H1 (cell line): ENCODE measurements at regions not wholly inside any gene's neighbourhood (a gene's known extent, or its start where the extent isn't known, plus 50 kb on each side); places are given as distances from the start of the nearest gene placed in this dataset.

ENCODE experiments used
- CTCF ChIA-PET: fragments of 300-600 bp; sonication (Branson Sonifier 250); formaldehyde crosslinking; loops from one replicate; lab custom pipeline; 2021; ENCODE audit not compliant: partially characterized antibody; lab: Charles Lee
- POLR2A ChIA-PET: fragments of 300-600 bp; sonication (Branson Sonifier 250); formaldehyde crosslinking; loops from one replicate; lab custom pipeline; 2021; ENCODE audit warnings: inconsistent platforms; ENCODE audit not compliant: partially characterized antibody; lab: Charles Lee
- DNase-seq, 2 experiments: peaks; one replicate each; pipeline versions ENCODE4 v3.0.0 to v3.0.0-alpha.2; 2010 to 2022; ENCODE audit warnings: low spot score in 2 of 2, low read depth in 1 of 2, mixed read lengths in 1 of 2
- FAIRE-seq: peaks from 2 replicates; lab custom pipeline; 2011; peaks lifted over from hg19 to GRCh38; lab: Jason Lieb, UNC
- H2AFZ ChIP-seq: 2 replicates; pipeline ENCODE4 v1.8.1; 2012; ENCODE audit warnings: low read length, inconsistent platforms
- H2AK5ac ChIP-seq: 2 replicates; pipeline ENCODE4 v1.6.1; 2013; ENCODE audit warnings: low read depth, low read length
- H2BK120ac ChIP-seq: replicated peaks from 2 replicates; pipeline ENCODE3; 2013; ENCODE audit warnings: low read depth, low read length, inconsistent platforms
- H2BK12ac ChIP-seq: 2 replicates; pipeline ENCODE4 v1.6.1; 2013; ENCODE audit warnings: low read depth, low read length
- H2BK15ac ChIP-seq: 2 replicates; pipeline ENCODE4 v1.6.1; 2013; ENCODE audit warnings: low read length
- H2BK20ac ChIP-seq: 2 replicates; pipeline ENCODE4 v1.6.1; 2013; ENCODE audit warnings: low read length
- H2BK5ac ChIP-seq: 2 replicates; pipeline ENCODE4 v1.6.1; 2013; ENCODE audit warnings: low read depth, low read length
- H3K14ac ChIP-seq: 2 replicates; pipeline ENCODE4 v1.6.1; 2013; ENCODE audit warnings: inconsistent platforms; ENCODE audit not compliant: insufficient read length
- H3K18ac ChIP-seq: 2 replicates; pipeline ENCODE4 v1.6.1; 2013; ENCODE audit warnings: low read length; ENCODE audit errors: extremely low read depth
- H3K23ac ChIP-seq: 2 replicates; pipeline ENCODE4 v1.6.1; 2013; ENCODE audit warnings: inconsistent platforms; ENCODE audit not compliant: insufficient read length
- H3K23me2 ChIP-seq: 2 replicates; pipeline ENCODE4 v1.6.1; 2013; ENCODE audit warnings: low read depth, low read length
- H3K27ac ChIP-seq: 2 replicates; pipeline ENCODE4 v1.6.1; 2011; ENCODE audit warnings: low read depth, low read length, inconsistent platforms
- H3K27me3 ChIP-seq, 4 experiments: replicated peaks in 1 of 4; 1 replicate in 1 of 4; 2 replicates in 3 of 4; pipeline versions ENCODE4 v1.6.1 to v1.8.1; 2011 to 2013; ENCODE audit warnings: low read length in 3 of 4, mild to moderate bottlenecking in 3 of 4, inconsistent platforms in 2 of 4, mixed read lengths in 2 of 4, moderate library complexity in 1 of 4; ENCODE audit not compliant: control insufficient read depth in 3 of 4, insufficient read depth in 3 of 4; ENCODE audit errors: extremely low read depth in 1 of 4
- H3K36me3 ChIP-seq, 4 experiments: 2 replicates each; pipeline versions ENCODE4 v1.6.1 to v1.8.1; 2011 to 2013; ENCODE audit warnings: mild to moderate bottlenecking in 4 of 4, low read length in 3 of 4, moderate library complexity in 2 of 4, control low read depth in 1 of 4, inconsistent platforms in 1 of 4; ENCODE audit not compliant: insufficient read depth in 4 of 4, control insufficient read depth in 2 of 4
- H3K4ac ChIP-seq: replicated peaks from 2 replicates; pipeline ENCODE3; 2013; ENCODE audit warnings: low read length, low read depth, mixed read lengths, inconsistent platforms; ENCODE audit not compliant: insufficient read length
- H3K4me1 ChIP-seq, 4 experiments: replicated peaks in 1 of 4; 1 replicate in 1 of 4; 2 replicates in 3 of 4; pipeline versions ENCODE4 v1.6.1 to v1.8.1; 2011 to 2013; ENCODE audit warnings: low read length in 3 of 4, inconsistent platforms in 2 of 4, mixed read lengths in 1 of 4; ENCODE audit not compliant: insufficient read depth in 4 of 4, control insufficient read depth in 3 of 4
- H3K4me2 ChIP-seq, 2 experiments: 2 replicates each; pipeline versions ENCODE4 v1.6.1 to v1.8.1; 2011 to 2013; ENCODE audit warnings: low read depth in 2 of 2, low read length in 2 of 2, control low read depth in 1 of 2, inconsistent platforms in 1 of 2, mild to moderate bottlenecking in 1 of 2; ENCODE audit not compliant: insufficient read depth in 1 of 2
- H3K4me3 ChIP-seq, 4 experiments: fragments of 200-600, 300-600 bp in 1 of 4; sonication (generic), shearing (Covaris generic), sonication (Bioruptor Twin) in 1 of 4; 2 replicates each; pipeline versions ENCODE4 v1.5.1 to v1.8.1; 2011 to 2016; ENCODE audit warnings: low read length in 4 of 4, low read depth in 3 of 4, control low read depth in 2 of 4, inconsistent platforms in 2 of 4, mild to moderate bottlenecking in 2 of 4, mixed read lengths in 1 of 4, moderate library complexity in 1 of 4; ENCODE audit not compliant: insufficient read depth in 2 of 4; ENCODE audit errors: extremely low read depth in 1 of 4
- H3K56ac ChIP-seq: replicated peaks from 2 replicates; pipeline ENCODE3; 2013; ENCODE audit warnings: low read depth, mild to moderate bottlenecking, mixed read lengths, low read length, inconsistent platforms; ENCODE audit not compliant: insufficient read length
- H3K79me1 ChIP-seq: 2 replicates; pipeline ENCODE4 v1.6.1; 2013; ENCODE audit warnings: low read depth, low read length, control low read depth
- H3K79me2 ChIP-seq, 2 experiments: 2 replicates each; pipeline versions ENCODE4 v1.6.1 to v1.8.1; 2012 to 2013; ENCODE audit warnings: low read length in 2 of 2, mild to moderate bottlenecking in 2 of 2, inconsistent platforms in 1 of 2; ENCODE audit not compliant: insufficient read depth in 2 of 2, control insufficient read depth in 1 of 2
- H3K9ac ChIP-seq, 4 experiments: replicated peaks in 1 of 4; 1 replicate in 1 of 4; 2 replicates in 3 of 4; pipeline versions ENCODE4 v1.6.1 to v1.8.1; 2011 to 2013; ENCODE audit warnings: low read depth in 3 of 4, low read length in 3 of 4, control low read depth in 2 of 4, mild to moderate bottlenecking in 2 of 4, moderate library complexity in 2 of 4, inconsistent platforms in 1 of 4; ENCODE audit errors: extremely low read depth in 1 of 4
- H3K9me3 ChIP-seq, 2 experiments: 2 replicates each; pipeline versions ENCODE4 v1.6.1 to v1.8.1; 2012 to 2013; ENCODE audit warnings: mild to moderate bottlenecking in 2 of 2, moderate library complexity in 2 of 2, control low read depth in 1 of 2, inconsistent platforms in 1 of 2, low read depth in 1 of 2, low read length in 1 of 2, mixed read lengths in 1 of 2; ENCODE audit not compliant: insufficient read depth in 2 of 2
- H4K20me1 ChIP-seq, 2 experiments: replicated peaks in 1 of 2; 2 replicates each; pipeline versions ENCODE3 to v1.8.1; 2011 to 2013; ENCODE audit warnings: inconsistent platforms in 2 of 2, low read length in 2 of 2, mild to moderate bottlenecking in 1 of 2; ENCODE audit not compliant: insufficient read depth in 2 of 2, control insufficient read depth in 1 of 2
- H4K5ac ChIP-seq: 2 replicates; pipeline ENCODE4 v1.6.1; 2013; ENCODE audit warnings: low read length, low read depth, mixed read lengths, inconsistent platforms; ENCODE audit not compliant: insufficient read length
- H4K8ac ChIP-seq: 2 replicates; pipeline ENCODE4 v1.8.0; 2013; ENCODE audit warnings: mild to moderate bottlenecking, moderate library complexity, low read length, inconsistent platforms; ENCODE audit not compliant: insufficient read depth; ENCODE audit errors: extremely low read depth
- H4K91ac ChIP-seq: replicated peaks from 2 replicates; pipeline ENCODE3; 2013; ENCODE audit warnings: low read length, mixed read lengths, inconsistent platforms; ENCODE audit not compliant: insufficient read length
- RAD21 ChIP-seq, 2 experiments: IDR thresholded peaks in 1 of 2; conservative IDR thresholded peaks in 1 of 2; 2 replicates each; pipeline ENCODE4 v1.6.1; 2011; ENCODE audit warnings: low read depth in 2 of 2, low read length in 2 of 2, improper control_type of control experiment in 1 of 2, inconsistent platforms in 1 of 2, mild to moderate bottlenecking in 1 of 2, moderate library complexity in 1 of 2
- WGBS, 2 experiments: shearing (Covaris generic) in 1 of 2; methylation state at CpG; one replicate each; pipeline versions ENCODE4 v1.1.6 to v1.1.7; 2013 to 2015; ENCODE audit warnings: low lambda C conversion rate in 2 of 2, mixed read lengths in 2 of 2, inconsistent platforms in 1 of 2, low coverage in 1 of 2, missing lambda C conversion rate in 1 of 2; ENCODE audit not compliant: insufficient replicate concordance in 2 of 2, insufficient coverage in 1 of 2, insufficient read length in 1 of 2; ENCODE audit errors: extremely low coverage in 1 of 2, missing lambda C conversion rate in 1 of 2; 5-methylcytosine and 5-hydroxymethylcytosine counted together

- H3K9ac ChIP-seq: no peak overlapping the region
- H2AK5ac ChIP-seq: no peak overlapping the region
- CTCF ChIA-PET: interaction anchor here (0.6 kb wide), 1 partner anchor 56 kb away, joined by 3 read pairs; no protein-coding TSS in a partner anchor
- H4K20me1 ChIP-seq: no peaks in the 10 kb centered on the region
- H2BK20ac ChIP-seq: peak overlapping the region; percentile 7; the same call in 1 of the 2 replicates
- no peak overlapping the region for H2BK5ac ChIP-seq
- H3K4me1 ChIP-seq: peaks cover 0 to 9% (median 3%) of the 10 kb centered on the region in 4 experiments; a peak in 2 of 7 replicates
- POLR2A ChIA-PET: no interaction called here
- H3K23ac ChIP-seq: no peak overlapping the region
- H2BK12ac ChIP-seq: peak overlapping the region; percentile 41; the same call in 1 of the 2 replicates
- H2BK15ac ChIP-seq: no peak overlapping the region
- no peak overlapping the region for H4K91ac ChIP-seq
- no peaks in the 10 kb centered on the region for H3K79me2 ChIP-seq
- H4K5ac ChIP-seq: no peak overlapping the region
- H3K23me2 ChIP-seq: no peaks in the 10 kb centered on the region
- no peak overlapping the region for H3K4me2 ChIP-seq
- WGBS, 2 experiments: 79% methylated on average over 1 of the region's 1 CpG; no CpG with 5 or more reads in 1 of the 2 experiments
- H3K27me3 ChIP-seq: no peaks in the 10 kb centered on the region
- no peak overlapping the region for H3K27ac ChIP-seq
- H4K8ac ChIP-seq: no peak overlapping the region
- no peak overlapping the region for H2AFZ ChIP-seq
- H3K18ac ChIP-seq: no peak overlapping the region
- H3K14ac ChIP-seq: no peak overlapping the region
- FAIRE-seq (no peak), DNase-seq (no peak)
- no peaks in the 10 kb centered on the region for H3K79me1 ChIP-seq
- peaks cover 0 to 2% of the 10 kb centered on the region in 2 experiments; a peak in 1 of 4 replicates for H3K9me3 ChIP-seq
- no peak overlapping the region for H3K56ac ChIP-seq
- no peak overlapping the region for H3K4ac ChIP-seq
- no peaks in the 10 kb centered on the region; a peak in 1 of 8 replicates for H3K36me3 ChIP-seq
- H2BK120ac ChIP-seq: no peak overlapping the region
- no peak overlapping the region for H3K4me3 ChIP-seq
- no peak for TF ChIP-seq RAD21 (IDR thresholded peaks at IDR 0.05 in 1 of 2, conservative IDR thresholded peaks at IDR 0.05 in 1 of 2; ENCODE audit: low read depth in 2 of 2, low read length in 2 of 2)
Observed at GRCh38 chr6:141107591-141108160, 1025.0 kb upstream of the GJE1 start.
